CD4-positive, alpha-beta T cell (primary cell): ENCODE measurements at regions not wholly inside any gene's neighbourhood (a gene's known extent, or its start where the extent isn't known, plus 50 kb on each side); places are given as distances from the start of the nearest gene placed in this dataset.

Experiments
- ATAC-seq: fragments of 200-7000 bp; cut with Tn5 transposase; one replicate; pipeline ENCODE4 v1.10.0; 2022; ENCODE audit warnings: mild to moderate bottlenecking; ENCODE audit not compliant: poor library complexity
- CTCF ChIA-PET: fragments of 350-600 bp; sonication (Branson Sonifier 250); formaldehyde crosslinking; loops from one replicate; lab custom pipeline; 2021; ENCODE audit warnings: antibody characterized with exemption, inconsistent platforms; lab: Charles Lee
- POLR2A ChIA-PET: fragments of 350-600 bp; sonication (Branson Sonifier 250); formaldehyde crosslinking; loops from one replicate; lab custom pipeline; 2021; ENCODE audit warnings: antibody characterized with exemption, inconsistent platforms; lab: Charles Lee
- DNase-seq, 14 experiments: peaks; one replicate each; pipeline ENCODE4 v3.0.0-alpha.2; 2013 to 2020; ENCODE audit warnings: mixed read lengths in 2 of 14
- H3K27ac ChIP-seq, 2 donors: one replicate each; pipeline versions ENCODE4 v1.5.1 to v1.7.0; 2013; ENCODE audit warnings: low read length in 2 of 2, low read depth in 1 of 2, mild to moderate bottlenecking in 1 of 2
- H3K27me3 ChIP-seq, 2 experiments: 1 replicate in 1 of 2; 2 replicates in 1 of 2; pipeline versions ENCODE4 v1.6.1 to v1.7.0; 2013; ENCODE audit warnings: low read length in 2 of 2, control low read depth in 1 of 2, mild to moderate bottlenecking in 1 of 2, moderate library complexity in 1 of 2; ENCODE audit not compliant: insufficient read depth in 2 of 2, control insufficient read depth in 1 of 2
- H3K36me3 ChIP-seq: one replicate; pipeline ENCODE4 v1.6.1; 2013; ENCODE audit warnings: low read length, control low read depth; ENCODE audit not compliant: insufficient read depth
- H3K4me1 ChIP-seq: one replicate; pipeline ENCODE4 v1.6.1; 2013; ENCODE audit warnings: low read length, control low read depth; ENCODE audit not compliant: insufficient read depth
- H3K4me3 ChIP-seq: one replicate; pipeline ENCODE4 v1.5.1; 2013; ENCODE audit warnings: mild to moderate bottlenecking, low read length, moderate library complexity
- H3K9me3 ChIP-seq, 2 experiments: 1 replicate in 1 of 2; 2 replicates in 1 of 2; pipeline versions ENCODE4 v1.6.1 to v1.7.0; 2013; ENCODE audit warnings: low read length in 2 of 2, mild to moderate bottlenecking in 2 of 2, control low read depth in 1 of 2, moderate library complexity in 1 of 2; ENCODE audit not compliant: control insufficient read depth in 1 of 2, insufficient read depth in 1 of 2
- H3K27ac Mint-ChIP-seq: one replicate; pipeline ENCODE4 v1.8.0; 2020; ENCODE audit warnings: mixed read lengths
- H3K27me3 Mint-ChIP-seq: one replicate; pipeline ENCODE4 v1.8.0; 2021; ENCODE audit warnings: mixed read lengths
- H3K36me3 Mint-ChIP-seq: one replicate; pipeline ENCODE4 v1.8.0; 2021; ENCODE audit warnings: low read depth, mixed read lengths
- H3K4me1 Mint-ChIP-seq: one replicate; pipeline ENCODE4 v1.8.0; 2021; ENCODE audit warnings: low read depth, mixed read lengths
- H3K4me3 Mint-ChIP-seq: one replicate; pipeline ENCODE4 v1.8.0; 2020; ENCODE audit warnings: mild to moderate bottlenecking, mixed read lengths
- H3K9me3 Mint-ChIP-seq: one replicate; pipeline ENCODE4 v1.8.0; 2020; ENCODE audit warnings: mixed read lengths
- intact Hi-C, 2 experiments: fragments of 100-400 bp; cut with DNase I in 1 of 2; cut with micrococcal nuclease in 1 of 2; formaldehyde crosslinking; loops; one replicate each; pipeline versions ENCODE4 v1.15.1 to v1.9.0; 2023 to 2025; cut with DNase I, micrococcal nuclease
- TF ChIP-seq, protein P1 (sequence below): fragments of 200-600 bp; IDR thresholded peaks from one replicate; pipeline ENCODE4 v1.8.0; 2022; ENCODE audit warnings: antibody characterized with exemption, mild to moderate bottlenecking

- intact Hi-C loops: no loop called here
These were observed 56.5 kb upstream of the TESK1 start for GRCh38 chr9:35548571-35548970.

GRCh38 chr9:35549441-35549840, 55.6 kb upstream of the TESK1 start:
- no peaks in the 10 kb centered on the region for H3K4me1 Mint-ChIP-seq
- CTCF ChIA-PET: no interaction called here

More at GRCh38 chr9:35548571-35548970, 56.5 kb upstream of the TESK1 start:
- Histone ChIP-seq H3K4me3 (no peak overlapping the region), H3K27ac (no peak overlapping the region), H3K4me1 (no peaks in the 10 kb centered on the region), H3K27me3 (peaks cover 0 to 5% of the 10 kb centered on the region in 2 experiments), H3K36me3 (no peaks in the 10 kb centered on the region), H3K9me3 (no peaks in the 10 kb centered on the region)
- H3K4me3 Mint-ChIP-seq: no peak overlapping the region
- no peaks in the 10 kb centered on the region for H3K36me3 Mint-ChIP-seq
- no peak for DNase-seq
- ChIA-PET POLR2A (no interaction called here), CTCF (no interaction called here)
- ATAC-seq: no peak
- TF ChIP-seq, protein P1, sequence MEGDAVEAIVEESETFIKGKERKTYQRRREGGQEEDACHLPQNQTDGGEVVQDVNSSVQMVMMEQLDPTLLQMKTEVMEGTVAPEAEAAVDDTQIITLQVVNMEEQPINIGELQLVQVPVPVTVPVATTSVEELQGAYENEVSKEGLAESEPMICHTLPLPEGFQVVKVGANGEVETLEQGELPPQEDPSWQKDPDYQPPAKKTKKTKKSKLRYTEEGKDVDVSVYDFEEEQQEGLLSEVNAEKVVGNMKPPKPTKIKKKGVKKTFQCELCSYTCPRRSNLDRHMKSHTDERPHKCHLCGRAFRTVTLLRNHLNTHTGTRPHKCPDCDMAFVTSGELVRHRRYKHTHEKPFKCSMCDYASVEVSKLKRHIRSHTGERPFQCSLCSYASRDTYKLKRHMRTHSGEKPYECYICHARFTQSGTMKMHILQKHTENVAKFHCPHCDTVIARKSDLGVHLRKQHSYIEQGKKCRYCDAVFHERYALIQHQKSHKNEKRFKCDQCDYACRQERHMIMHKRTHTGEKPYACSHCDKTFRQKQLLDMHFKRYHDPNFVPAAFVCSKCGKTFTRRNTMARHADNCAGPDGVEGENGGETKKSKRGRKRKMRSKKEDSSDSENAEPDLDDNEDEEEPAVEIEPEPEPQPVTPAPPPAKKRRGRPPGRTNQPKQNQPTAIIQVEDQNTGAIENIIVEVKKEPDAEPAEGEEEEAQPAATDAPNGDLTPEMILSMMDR: no peak
- no peaks in the 10 kb centered on the region for H3K9me3 Mint-ChIP-seq
- H3K27me3 Mint-ChIP-seq: no peaks in the 10 kb centered on the region
- H3K4me1 Mint-ChIP-seq: no peaks in the 10 kb centered on the region
- H3K27ac Mint-ChIP-seq: no peak overlapping the region

DNA sequence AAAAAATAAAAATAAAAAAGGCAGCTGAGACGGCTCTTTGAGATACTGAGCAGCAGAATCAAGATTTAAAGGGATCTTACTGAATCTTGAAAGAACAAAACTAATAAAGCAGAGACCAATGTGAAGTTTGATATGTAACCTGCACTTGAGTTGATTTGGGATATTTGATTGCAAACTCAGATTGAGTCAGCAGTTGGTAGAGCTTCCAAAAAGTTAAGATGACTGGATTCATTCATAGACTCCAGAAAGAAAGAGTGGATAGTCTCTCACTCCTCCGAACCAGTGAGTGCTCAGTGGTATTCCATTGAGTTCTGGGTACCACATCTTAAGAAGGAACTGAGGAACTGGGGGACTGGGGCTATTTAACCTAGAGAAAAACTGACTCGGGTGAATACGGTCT, 52.7 kb upstream of the TESK1 start:
- ChIA-PET CTCF (interaction anchor here (1.9 kb wide), 1 partner anchor 653 kb away, joined by 8 read pairs; no protein-coding TSS in a partner anchor), POLR2A (no interaction called here)
- Mint-ChIP-seq H3K9me3 (no peaks in the 10 kb centered on the region), H3K27me3 (no peaks in the 10 kb centered on the region), H3K4me1 (no peaks in the 10 kb centered on the region), H3K27ac (no peak overlapping the region), H3K36me3 (no peaks in the 10 kb centered on the region), H3K4me3 (no peak overlapping the region)
- DNase-seq (no peak), ATAC-seq (no peak)
- Histone ChIP-seq H3K4me1 (no peaks in the 10 kb centered on the region), H3K27me3 (peaks cover 0 to 3% of the 10 kb centered on the region in 2 experiments), H3K4me3 (no peak overlapping the region), H3K36me3 (no peaks in the 10 kb centered on the region), H3K9me3 (no peaks in the 10 kb centered on the region), H3K27ac (no peak overlapping the region)
- TF ChIP-seq, protein P1: no peak
- intact Hi-C loops: loop anchor here in 1 of 2 experiments (5.0 kb wide), 2 partner anchors 70 to 655 kb away; a partner anchor contains a TSS

More at GRCh38 chr9:35549441-35549840, 55.6 kb upstream of the TESK1 start:
- H3K27me3 Mint-ChIP-seq: no peaks in the 10 kb centered on the region
- Histone ChIP-seq H3K4me3 (no peak overlapping the region), H3K4me1 (no peaks in the 10 kb centered on the region), H3K36me3 (no peaks in the 10 kb centered on the region), H3K27ac (no peak overlapping the region), H3K27me3 (peaks cover 0 to 5% of the 10 kb centered on the region in 2 experiments), H3K9me3 (no peaks in the 10 kb centered on the region)
- intact Hi-C loops: no loop called here
- ATAC-seq (no peak), DNase-seq (no peak)
- POLR2A ChIA-PET: no interaction called here
- no peak overlapping the region for H3K27ac Mint-ChIP-seq
- H3K9me3 Mint-ChIP-seq: no peaks in the 10 kb centered on the region
- TF ChIP-seq, protein P1: no peak
- H3K4me3 Mint-ChIP-seq: no peak overlapping the region
- no peaks in the 10 kb centered on the region for H3K36me3 Mint-ChIP-seq
